GM12864 (cell line): ENCODE measurements at regions not wholly inside any gene's neighbourhood (a gene's known extent, or its start where the extent isn't known, plus 50 kb on each side); places are given as distances from the start of the nearest gene placed in this dataset.

Experiments
- DNase-seq: peaks from one replicate; pipeline ENCODE4 v3.0.0-alpha.2; 2011; ENCODE audit warnings: low read depth
- H3K4me3 ChIP-seq: 2 replicates; pipeline ENCODE4 v1.5.1; 2011; ENCODE audit warnings: mild to moderate bottlenecking, low read depth, low read length, control low read depth
- CTCF ChIP-seq: IDR thresholded peaks from 2 replicates; pipeline ENCODE4 v1.5.1; 2011; ENCODE audit warnings: low read depth, mild to moderate bottlenecking, moderate library complexity, low read length, control low read depth, inconsistent platforms; ENCODE audit errors: missing control alignments

GRCh38 chr20:52824494-52825216 is 147.5 kb upstream of the TSHZ2 start:
- DNase-seq = no peak
- no peak for TF ChIP-seq CTCF

GRCh38 chr20:52823303-52823702 is 148.9 kb upstream of the TSHZ2 start:
- no peak overlapping the region for H3K4me3 ChIP-seq
- no peak for DNase-seq
- no peak for TF ChIP-seq CTCF

More at GRCh38 chr20:52824494-52825216, 147.5 kb upstream of the TSHZ2 start:
- no peak overlapping the region for H3K4me3 ChIP-seq

GRCh38 chr20:52820641-52821292 is 151.4 kb upstream of the TSHZ2 start:
- DNase-seq = no peak
- no peak for TF ChIP-seq CTCF
- no peak overlapping the region for H3K4me3 ChIP-seq

- no peak for TF ChIP-seq CTCF
- no peak for DNase-seq
- H3K4me3 ChIP-seq = no peak overlapping the region
Measured at GRCh38 chr20:52818491-52818890, 153.7 kb upstream of the TSHZ2 start.

- TF ChIP-seq CTCF = no peak
- no peak for DNase-seq
- H3K4me3 ChIP-seq = no peak overlapping the region
Measured at GRCh38 chr20:52817981-52818380, 154.2 kb upstream of the TSHZ2 start.

- DNase-seq = no peak
- TF ChIP-seq CTCF = no peak
Measured at GRCh38 chr20:52817511-52817910, 154.6 kb upstream of the TSHZ2 start.

GRCh38 chr20:52814371-52814770 is 157.8 kb upstream of the TSHZ2 start:
- DNase-seq = no peak

More at GRCh38 chr20:52817511-52817910, 154.6 kb upstream of the TSHZ2 start:
- H3K4me3 ChIP-seq = no peak overlapping the region

More at GRCh38 chr20:52814371-52814770, 157.8 kb upstream of the TSHZ2 start:
- no peak for TF ChIP-seq CTCF
- H3K4me3 ChIP-seq = no peak overlapping the region
